Activated CD8-positive, alpha-beta memory T cell treated with anti-CD3 and anti-CD28 coated beads for 48 hours (primary cell): ENCODE measurements at regions not wholly inside any gene's neighbourhood (a gene's known extent, or its start where the extent isn't known, plus 50 kb on each side); places are given as distances from the start of the nearest gene placed in this dataset.

Experiments used
- DNase-seq, 3 experiments: peaks; one replicate each; pipeline ENCODE4 v3.0.0-alpha.2; 2020; ENCODE audit warnings: low read depth in 2 of 3, low spot score in 2 of 3

- no peak for DNase-seq
Measured at GRCh38 chrX:38988301-38988700, 187.0 kb downstream of the MID1IP1 start.

GRCh38 chrX:38989076-38989475 is 187.8 kb downstream of the MID1IP1 start:
- DNase-seq = no peak

GRCh38 chrX:38991656-38992440 is 190.6 kb downstream of the MID1IP1 start:
- DNase-seq = no peak

GRCh38 chrX:38992441-38993096 is 191.3 kb downstream of the MID1IP1 start:
- DNase-seq = no peak

GRCh38 chrX:38993500-38993899 is 192.2 kb downstream of the MID1IP1 start:
- no peak for DNase-seq

GRCh38 chrX:38999099-38999498 is 197.8 kb downstream of the MID1IP1 start:
- no peak for DNase-seq

GRCh38 chrX:38999967-39000745 is 198.9 kb downstream of the MID1IP1 start:
- no peak for DNase-seq

GRCh38 chrX:39000802-39001201 is 199.5 kb downstream of the MID1IP1 start:
- DNase-seq = no peak

GRCh38 chrX:39002466-39002865 is 201.2 kb downstream of the MID1IP1 start:
- no peak for DNase-seq

- no peak for DNase-seq
Measured at GRCh38 chrX:39008549-39008948, 207.3 kb downstream of the MID1IP1 start.

GRCh38 chrX:39011454-39012221 is 210.4 kb downstream of the MID1IP1 start:
- DNase-seq = no peak

GRCh38 chrX:39012621-39013111 is 211.4 kb downstream of the MID1IP1 start:
- no peak for DNase-seq

- DNase-seq = no peak
Measured at GRCh38 chrX:39016556-39016955, 215.3 kb downstream of the MID1IP1 start.

- no peak for DNase-seq
Measured at GRCh38 chrX:39017077-39017476, 215.8 kb downstream of the MID1IP1 start.

- DNase-seq = no peak
Measured at GRCh38 chrX:39017716-39018115, 216.5 kb downstream of the MID1IP1 start.

GRCh38 chrX:39018541-39018940 is 217.3 kb downstream of the MID1IP1 start:
- DNase-seq = no peak

GRCh38 chrX:39019056-39019455 is 217.8 kb downstream of the MID1IP1 start:
- no peak for DNase-seq

GRCh38 chrX:39020051-39020669 is 218.9 kb downstream of the MID1IP1 start:
- no peak for DNase-seq

- no peak for DNase-seq
Measured at GRCh38 chrX:39022106-39022505, 220.8 kb downstream of the MID1IP1 start.

GRCh38 chrX:39029221-39029620 is 228.0 kb downstream of the MID1IP1 start:
- no peak for DNase-seq

GRCh38 chrX:39030636-39031035 is 229.4 kb downstream of the MID1IP1 start:
- DNase-seq = no peak
